ENCODE measurements at regions not wholly inside any gene's neighbourhood (a gene's known extent, or its start where the extent isn't known, plus 50 kb on each side); places are given as distances from the start of the nearest gene placed in this dataset.

DNA sequence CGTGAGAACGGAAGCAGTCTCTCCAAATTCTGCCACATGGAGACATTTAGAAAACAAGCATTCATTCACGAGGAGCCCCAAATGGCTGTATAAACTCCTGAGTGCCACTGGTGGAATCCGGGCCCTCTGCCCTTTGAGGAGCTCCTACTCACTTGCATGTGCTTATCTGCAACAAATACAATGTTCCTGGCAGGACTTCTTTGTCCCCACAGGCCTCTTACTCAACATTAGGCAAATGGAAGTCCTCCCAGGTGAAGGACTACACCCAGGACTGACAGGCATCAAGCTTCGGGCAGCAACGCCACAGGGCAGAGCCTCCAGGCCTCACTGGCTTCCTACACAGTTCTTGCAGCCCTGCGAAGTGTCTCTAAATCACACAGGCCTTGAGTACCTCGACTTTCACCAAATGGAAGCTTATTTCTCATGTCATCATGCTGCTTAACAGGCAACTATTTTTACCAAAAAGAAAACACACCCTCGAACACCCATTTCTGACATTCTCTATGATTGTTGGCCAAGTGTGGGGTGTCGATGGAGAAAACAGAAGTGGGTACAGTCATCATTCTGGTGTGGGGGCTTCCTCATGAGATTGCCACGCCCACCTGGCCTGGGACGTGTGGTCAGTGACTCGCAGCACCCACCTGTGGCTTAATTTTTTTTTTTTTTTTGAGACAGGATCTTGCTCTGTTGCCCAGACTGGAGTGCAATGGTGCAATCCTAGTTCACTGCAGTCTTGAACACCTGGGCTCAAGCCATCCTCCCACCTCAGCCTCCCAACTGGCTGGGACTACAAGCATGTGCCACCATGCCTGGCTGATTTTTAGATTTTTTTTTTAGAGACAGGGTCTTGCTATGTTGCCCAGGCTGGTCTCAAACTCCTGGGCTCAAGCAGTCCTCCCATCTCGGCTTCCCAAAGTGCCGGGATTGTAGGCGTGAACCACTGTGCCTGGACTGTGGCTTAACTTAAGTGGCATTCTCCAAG, 186.8 kb upstream of the GLI2 start:
- CTCF ChIA-PET: no interaction called here
- H3K4me1 ChIP-seq (ENCODE audit: control insufficient read depth in 2 of 2, insufficient read depth in 2 of 2, low read length in 2 of 2): no peaks in the 10 kb centered on the region
- no peak overlapping the region for H3K9ac ChIP-seq (ENCODE audit: low read length)
- no peak overlapping the region for H2AFZ ChIP-seq (ENCODE audit: insufficient read depth, low read depth, low read length, poor library complexity, severe bottlenecking)
- no peak overlapping the region for H3K27ac Mint-ChIP-seq
- ATAC-seq (ENCODE audit: low read depth) (no peak), DNase-seq (no peak)
- no peaks in the 10 kb centered on the region for H3K9me3 Mint-ChIP-seq (ENCODE audit: insufficient read depth)
- H3K4me3 ChIP-seq (ENCODE audit: control extremely low read depth in 1 of 5, extremely low read depth in 1 of 5, insufficient read depth in 1 of 5, low read depth in 2 of 5, low read length in 4 of 5): no peak overlapping the region
- WGBS (ENCODE audit: insufficient coverage): 83% methylated on average over 14 of the region's 16 CpGs
- H3K79me2 ChIP-seq (ENCODE audit: control insufficient read depth, insufficient read depth, low read length): no peaks in the 10 kb centered on the region
- H3K4me1 Mint-ChIP-seq: no peaks in the 10 kb centered on the region
- no peak overlapping the region for H3K4me2 ChIP-seq (replicated peaks; ENCODE audit: low read depth, low read length, poor library complexity, severe bottlenecking)
- H4K20me1 ChIP-seq (ENCODE audit: control insufficient read depth, insufficient read depth, low read length, poor library complexity, severe bottlenecking): no peaks in the 10 kb centered on the region
- peaks cover 17% of the 10 kb centered on the region for H3K27me3 Mint-ChIP-seq
- H3K27ac ChIP-seq (ENCODE audit: low read length in 2 of 2): no peak overlapping the region
- intact Hi-C loops (cut with micrococcal nuclease): no loop called here
- POLR2A ChIA-PET: interaction anchor here (0.5 kb wide), 1 partner anchor 1162 kb away, joined by 3 read pairs; no protein-coding TSS in a partner anchor
- TF ChIP-seq, protein P1, sequence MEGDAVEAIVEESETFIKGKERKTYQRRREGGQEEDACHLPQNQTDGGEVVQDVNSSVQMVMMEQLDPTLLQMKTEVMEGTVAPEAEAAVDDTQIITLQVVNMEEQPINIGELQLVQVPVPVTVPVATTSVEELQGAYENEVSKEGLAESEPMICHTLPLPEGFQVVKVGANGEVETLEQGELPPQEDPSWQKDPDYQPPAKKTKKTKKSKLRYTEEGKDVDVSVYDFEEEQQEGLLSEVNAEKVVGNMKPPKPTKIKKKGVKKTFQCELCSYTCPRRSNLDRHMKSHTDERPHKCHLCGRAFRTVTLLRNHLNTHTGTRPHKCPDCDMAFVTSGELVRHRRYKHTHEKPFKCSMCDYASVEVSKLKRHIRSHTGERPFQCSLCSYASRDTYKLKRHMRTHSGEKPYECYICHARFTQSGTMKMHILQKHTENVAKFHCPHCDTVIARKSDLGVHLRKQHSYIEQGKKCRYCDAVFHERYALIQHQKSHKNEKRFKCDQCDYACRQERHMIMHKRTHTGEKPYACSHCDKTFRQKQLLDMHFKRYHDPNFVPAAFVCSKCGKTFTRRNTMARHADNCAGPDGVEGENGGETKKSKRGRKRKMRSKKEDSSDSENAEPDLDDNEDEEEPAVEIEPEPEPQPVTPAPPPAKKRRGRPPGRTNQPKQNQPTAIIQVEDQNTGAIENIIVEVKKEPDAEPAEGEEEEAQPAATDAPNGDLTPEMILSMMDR (IDR thresholded peaks at IDR 0.05): no peak
- no peak for TF ChIP-seq EZH2 (IDR thresholded peaks at IDR 0.05; ENCODE audit: borderline replicate concordance, insufficient read depth, low read depth, low read length, poor library complexity, severe bottlenecking)
- H3K4me3 Mint-ChIP-seq: no peak overlapping the region
- H3K36me3 ChIP-seq (replicated peaks in 1 of 2; ENCODE audit: control extremely low read depth in 1 of 2, control insufficient read depth in 1 of 2, extremely low read depth in 1 of 2, insufficient read depth in 2 of 2, low read length in 1 of 2): no peaks in the 10 kb centered on the region
- H3K9me3 ChIP-seq (ENCODE audit: control extremely low read depth in 1 of 3, control insufficient read depth in 2 of 3, insufficient read depth in 1 of 3, low read length in 2 of 3): peaks cover 0 to 2% (median 0%) of the 10 kb centered on the region in 3 donors
- no peaks in the 10 kb centered on the region for H3K27me3 ChIP-seq (replicated peaks in 1 of 4; ENCODE audit: control extremely low read depth in 1 of 4, control insufficient read depth in 3 of 4, insufficient read depth in 4 of 4, low read length in 3 of 4)

DNA sequence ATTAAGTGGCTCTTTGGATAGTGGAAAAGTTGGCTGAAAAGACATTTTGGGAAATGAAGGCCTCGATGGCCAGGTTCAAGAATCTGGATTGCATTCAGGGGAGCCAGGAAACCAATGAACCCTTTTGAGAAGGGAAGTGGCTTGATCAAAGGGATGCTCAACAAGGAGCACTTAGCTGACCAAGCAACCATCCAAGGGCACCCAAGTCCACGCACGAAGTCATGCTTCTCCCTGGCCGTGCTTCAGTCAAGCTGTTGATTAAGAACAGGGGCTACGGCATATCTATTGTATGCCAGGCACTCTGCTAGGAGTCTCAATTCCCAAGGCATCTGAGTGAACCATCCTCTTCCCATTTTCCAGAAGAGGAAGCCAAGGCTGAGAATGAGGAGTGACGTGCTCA, 185.8 kb upstream of the GLI2 start:
- Histone ChIP-seq H3K9me3 (ENCODE audit: control extremely low read depth in 1 of 3, control insufficient read depth in 2 of 3, insufficient read depth in 1 of 3, low read length in 2 of 3) (no peaks in the 10 kb centered on the region), H3K4me1 (ENCODE audit: control insufficient read depth in 2 of 2, insufficient read depth in 2 of 2, low read length in 2 of 2) (no peaks in the 10 kb centered on the region), H3K27ac (ENCODE audit: low read length in 2 of 2) (no peak overlapping the region), H4K20me1 (ENCODE audit: control insufficient read depth, insufficient read depth, low read length, poor library complexity, severe bottlenecking) (no peaks in the 10 kb centered on the region), H3K4me2 (replicated peaks; ENCODE audit: low read depth, low read length, poor library complexity, severe bottlenecking) (no peak overlapping the region), H3K36me3 (replicated peaks in 1 of 2; ENCODE audit: control extremely low read depth in 1 of 2, control insufficient read depth in 1 of 2, extremely low read depth in 1 of 2, insufficient read depth in 2 of 2, low read length in 1 of 2) (no peaks in the 10 kb centered on the region), H3K4me3 (ENCODE audit: control extremely low read depth in 1 of 5, extremely low read depth in 1 of 5, insufficient read depth in 1 of 5, low read depth in 2 of 5, low read length in 4 of 5) (no peak overlapping the region), H3K79me2 (ENCODE audit: control insufficient read depth, insufficient read depth, low read length) (no peaks in the 10 kb centered on the region), H3K27me3 (replicated peaks in 1 of 4; ENCODE audit: control extremely low read depth in 1 of 4, control insufficient read depth in 3 of 4, insufficient read depth in 4 of 4, low read length in 3 of 4) (no peaks in the 10 kb centered on the region), H2AFZ (ENCODE audit: insufficient read depth, low read depth, low read length, poor library complexity, severe bottlenecking) (no peak overlapping the region), H3K9ac (ENCODE audit: low read length) (no peak overlapping the region)
- Mint-ChIP-seq H3K4me1 (no peaks in the 10 kb centered on the region), H3K27ac (no peak overlapping the region), H3K9me3 (ENCODE audit: insufficient read depth) (no peaks in the 10 kb centered on the region), H3K4me3 (no peak overlapping the region), H3K27me3 (peaks cover 21% of the 10 kb centered on the region)
- DNase-seq (no peak), ATAC-seq (ENCODE audit: low read depth) (no peak)
- ChIA-PET POLR2A (no interaction called here), CTCF (no interaction called here)
- TF ChIP-seq, protein P1 (IDR thresholded peaks at IDR 0.05): no peak
- TF ChIP-seq EZH2 (IDR thresholded peaks at IDR 0.05; ENCODE audit: borderline replicate concordance, insufficient read depth, low read depth, low read length, poor library complexity, severe bottlenecking): no peak
- intact Hi-C loops (cut with micrococcal nuclease): no loop called here
- 100% methylated on average over 5 of the region's 6 CpGs for WGBS (ENCODE audit: insufficient coverage)

Data from B cell (primary cell).